ENCODE measurements at regions not wholly inside any gene's neighbourhood (a gene's known extent, or its start where the extent isn't known, plus 50 kb on each side); places are given as distances from the start of the nearest gene placed in this dataset.
"Not testable (repeated sequence)": the region's sequence is repeated elsewhere in the genome, so short reads cannot be mapped to it uniquely, and the experiment has no call there.

GRCh38 chr3:151592287-151592686 lies 131.4 kb upstream of the IGSF10 start:
- DNase-seq, result no peak

DNA sequence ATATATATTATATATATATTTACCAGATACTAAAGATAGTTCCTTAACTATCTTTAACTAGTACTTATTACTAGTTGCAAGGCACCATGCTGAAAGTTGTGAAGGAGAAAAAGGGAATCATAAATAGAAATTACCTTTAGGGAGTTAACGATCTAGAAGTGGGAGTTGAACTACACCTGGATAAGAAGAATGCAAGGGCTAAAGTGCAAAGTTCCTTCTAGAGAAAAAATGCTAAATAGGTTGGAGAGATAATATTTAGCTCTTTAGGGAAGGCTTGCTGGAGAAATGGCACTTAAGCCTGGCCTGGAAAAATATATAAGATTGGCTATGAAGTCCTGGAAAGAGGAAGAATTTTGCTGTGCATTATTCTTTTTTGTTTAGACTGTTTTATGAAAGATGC lies 130.6 kb upstream of the IGSF10 start:
- DNase-seq, result no peak

DNA sequence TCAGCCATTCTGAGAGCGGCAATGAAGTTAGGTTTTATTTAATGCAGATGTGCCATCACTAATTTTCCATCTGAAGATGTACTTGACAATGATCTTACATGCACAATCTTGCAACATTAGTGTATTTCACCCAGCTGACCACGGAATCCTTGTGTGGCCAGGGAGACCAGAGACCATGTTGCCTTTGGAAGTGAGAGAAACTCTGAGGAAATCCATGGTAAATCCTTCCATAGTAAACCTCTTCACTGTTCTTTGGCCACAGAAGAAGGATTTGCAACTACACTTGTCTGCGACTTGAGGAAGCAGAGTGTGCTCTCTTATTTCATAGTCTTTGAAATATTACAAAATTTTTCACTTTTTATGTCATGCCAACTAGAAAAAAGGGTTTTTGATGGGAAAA lies 128.4 kb upstream of the IGSF10 start:
- peak; percentile 52 for DNase-seq

DNA sequence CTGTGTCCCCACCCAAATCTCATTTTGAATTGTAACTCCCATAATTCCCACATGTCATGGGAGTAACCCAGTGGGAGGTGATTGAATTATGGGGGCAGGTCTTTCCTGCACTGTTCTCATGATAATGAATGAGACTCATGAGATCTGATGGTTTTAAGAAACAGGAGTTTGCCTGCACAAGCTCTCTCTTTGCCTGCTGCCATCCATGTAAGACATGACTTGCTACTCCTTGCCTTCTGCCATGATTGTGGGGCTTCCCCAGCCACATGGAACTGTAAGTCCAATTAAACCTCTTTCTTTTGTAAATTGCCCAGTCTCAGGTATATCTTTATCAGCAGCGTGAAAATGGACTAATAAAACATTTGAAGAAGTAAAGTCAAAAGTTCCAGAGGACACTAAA lies 126.8 kb upstream of the IGSF10 start:
- DNase-seq, result not testable (repeated sequence)

- peak; percentile 53 for DNase-seq
These were observed 123.7 kb upstream of the IGSF10 start for GRCh38 chr3:151584566-151584965.

- DNase-seq, result peak; percentile 66
These were observed 120.2 kb upstream of the IGSF10 start for GRCh38 chr3:151581035-151581434.

- DNase-seq, result peak; percentile 97
These were observed 119.7 kb upstream of the IGSF10 start for GRCh38 chr3:151580591-151580990.

- DNase-seq, result peak; percentile 73
These were observed 118.9 kb upstream of the IGSF10 start for GRCh38 chr3:151579571-151580270.

DNA sequence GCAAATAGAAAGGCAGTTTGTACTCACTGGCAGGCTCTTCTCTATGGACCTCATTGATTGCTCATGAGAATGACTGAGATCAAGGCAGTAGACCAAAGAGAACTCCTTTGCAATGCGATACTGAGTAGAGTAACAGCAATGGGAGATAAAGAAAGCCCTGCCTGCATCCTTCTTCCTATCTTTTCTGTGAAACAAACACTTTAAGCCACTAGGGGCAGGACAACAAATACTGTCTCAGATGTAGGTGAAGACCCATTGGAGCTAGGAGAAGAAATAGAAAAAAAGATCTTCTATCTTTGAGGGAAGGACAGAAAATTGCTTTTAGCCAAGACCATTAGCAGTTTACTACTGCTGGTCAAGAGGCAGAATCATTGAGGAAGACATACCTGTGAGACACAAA lies 117.6 kb upstream of the IGSF10 start:
- DNase-seq, result no peak

DNA sequence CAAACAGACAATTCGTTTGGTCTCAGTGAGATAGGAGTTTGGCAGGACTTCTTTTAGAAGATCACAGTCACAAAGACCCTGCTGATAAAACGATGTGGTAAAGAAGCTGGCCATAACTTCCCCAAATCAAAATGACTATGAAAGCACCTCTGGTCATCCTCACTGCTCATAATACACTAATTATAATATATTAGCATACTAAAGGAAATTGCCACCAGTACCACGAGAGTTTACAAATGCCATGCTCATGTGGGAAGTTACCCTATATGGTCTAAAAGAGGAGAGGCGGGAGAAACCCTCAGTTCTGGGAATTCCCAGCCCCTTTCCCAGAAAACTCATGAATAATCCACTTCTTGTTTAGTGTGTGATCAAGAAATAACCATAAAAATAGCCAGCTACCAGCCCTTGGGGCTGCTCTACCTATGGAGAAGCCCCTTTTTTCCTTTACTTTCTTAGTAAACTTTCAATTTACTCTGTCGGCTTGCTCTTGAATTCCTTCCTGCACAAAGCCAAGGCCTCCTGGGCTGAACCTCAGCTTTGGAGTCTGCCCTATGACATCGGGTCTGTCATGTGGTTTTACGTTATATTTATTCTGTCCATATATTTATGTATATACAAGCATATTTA lies 115.8 kb upstream of the IGSF10 start:
- no peak for DNase-seq

DNA sequence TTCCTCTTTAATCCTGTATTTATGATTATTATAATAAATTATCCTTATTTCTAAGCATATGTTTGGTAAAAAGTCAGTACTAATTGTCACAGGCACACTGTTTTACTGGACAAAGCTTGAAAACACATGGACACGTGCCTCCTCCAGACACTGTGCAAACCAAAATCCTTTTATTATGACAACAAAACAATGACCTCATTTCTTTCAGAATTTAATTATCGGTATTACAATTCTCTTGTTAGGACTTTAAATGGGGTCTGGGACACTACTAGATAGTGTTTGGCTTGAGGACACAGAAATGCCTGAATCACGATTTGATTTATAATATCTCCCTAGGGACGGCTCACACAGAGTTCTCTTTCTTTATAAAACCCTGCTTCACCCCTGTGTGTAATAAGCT lies 107.3 kb upstream of the IGSF10 start:
- peak; percentile 37 for DNase-seq

DNA sequence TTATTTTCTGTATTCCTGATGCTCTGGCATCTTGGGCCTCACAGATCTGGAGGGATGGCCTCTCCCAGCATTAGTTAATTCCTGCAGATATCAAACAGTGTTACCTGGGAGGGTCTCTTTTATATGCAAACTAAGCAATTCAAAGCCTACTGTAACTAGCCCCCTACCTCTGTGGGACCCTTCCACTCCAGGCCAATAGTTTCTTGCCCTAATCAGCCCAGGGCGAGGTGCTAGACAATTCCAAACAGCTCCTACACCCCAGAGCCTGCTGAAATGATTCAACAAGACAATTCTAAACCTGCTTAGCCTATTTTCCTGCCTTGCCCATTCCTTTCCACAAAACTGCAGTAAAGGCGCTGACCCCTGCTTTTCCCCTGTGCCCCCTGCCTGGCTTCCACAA lies 106.6 kb upstream of the IGSF10 start:
- DNase-seq, result no peak

- DNase-seq, result no peak
These were observed 103.4 kb upstream of the IGSF10 start for GRCh38 chr3:151564261-151564660.

DNA sequence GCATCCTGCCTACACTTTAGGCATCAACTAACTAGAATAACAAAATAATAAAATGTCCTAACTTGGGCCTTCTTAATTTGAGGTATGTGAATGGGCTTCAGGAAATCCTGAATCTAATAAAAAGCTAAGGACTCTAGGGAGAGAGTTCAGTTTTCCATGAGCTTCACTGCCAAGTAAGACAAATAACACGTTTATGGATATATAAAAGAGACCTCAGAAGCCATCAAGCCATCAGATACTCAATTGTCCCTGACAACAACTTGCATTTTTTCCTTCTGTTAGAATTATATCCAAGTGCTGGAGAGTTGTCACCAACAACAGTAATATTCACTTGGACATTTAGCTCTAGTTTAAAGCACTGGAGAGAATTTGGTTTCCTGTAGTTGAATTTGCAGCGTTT lies 102.4 kb upstream of the IGSF10 start:
- no peak for DNase-seq

DNA sequence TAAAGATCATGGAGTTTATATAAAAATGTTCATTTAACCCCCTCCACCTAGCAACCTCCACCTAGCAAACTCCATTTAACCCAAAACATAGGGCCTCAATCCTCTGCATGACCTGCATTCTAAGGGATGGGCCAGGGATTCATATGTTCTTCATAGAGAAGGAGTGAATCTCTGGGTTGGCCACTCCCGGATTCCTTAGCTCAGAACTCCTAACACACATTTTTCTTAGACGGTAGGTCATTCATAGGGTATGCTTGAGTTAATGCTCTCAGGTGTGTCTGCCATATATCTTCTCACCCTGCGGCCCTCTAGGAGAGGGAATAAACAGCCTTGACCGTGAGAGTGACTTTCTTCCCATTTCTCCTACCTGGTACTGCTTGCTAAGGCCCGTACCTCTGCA lies 102.0 kb upstream of the IGSF10 start:
- DNase-seq, result no peak

DNA sequence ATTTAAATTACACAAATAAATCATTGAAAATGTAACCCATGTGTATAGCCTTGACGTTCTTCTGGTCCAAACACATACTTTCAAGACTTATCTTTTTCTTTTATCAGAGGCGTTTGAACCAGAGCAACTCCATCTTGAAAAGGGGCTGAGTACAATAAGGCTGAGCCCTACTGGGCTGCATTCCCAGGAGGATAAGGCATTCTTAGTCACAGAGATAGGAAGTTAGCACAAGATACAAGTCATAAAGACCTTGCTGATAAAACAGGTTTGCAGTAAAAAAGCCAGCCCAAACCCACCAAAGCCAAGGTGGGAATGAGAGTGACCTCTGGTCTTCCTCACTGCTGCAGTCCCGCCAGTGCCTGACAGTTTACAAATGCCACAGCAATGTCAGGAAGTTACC lies 101.0 kb upstream of the IGSF10 start:
- DNase-seq, result peak; percentile 34

DNA sequence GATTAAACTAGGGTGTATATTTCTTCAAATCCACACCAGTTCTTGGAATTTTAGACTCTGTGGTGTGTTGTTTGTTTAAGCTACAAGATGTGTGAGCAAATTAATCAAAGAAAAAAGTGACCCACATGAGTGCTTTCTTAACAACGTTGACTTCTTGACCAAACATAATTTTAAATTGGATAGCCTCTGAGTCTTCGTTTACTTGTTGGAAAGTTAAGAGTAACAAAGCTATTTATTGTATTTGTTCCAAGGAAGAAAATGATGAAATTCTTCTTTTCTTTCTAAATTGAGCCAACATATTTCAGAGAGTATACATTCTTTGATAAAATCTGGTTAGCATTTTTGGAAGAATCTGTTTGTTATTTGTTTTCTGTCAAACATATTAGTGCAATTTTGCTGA lies 99.9 kb upstream of the IGSF10 start:
- DNase-seq, result no peak

DNA sequence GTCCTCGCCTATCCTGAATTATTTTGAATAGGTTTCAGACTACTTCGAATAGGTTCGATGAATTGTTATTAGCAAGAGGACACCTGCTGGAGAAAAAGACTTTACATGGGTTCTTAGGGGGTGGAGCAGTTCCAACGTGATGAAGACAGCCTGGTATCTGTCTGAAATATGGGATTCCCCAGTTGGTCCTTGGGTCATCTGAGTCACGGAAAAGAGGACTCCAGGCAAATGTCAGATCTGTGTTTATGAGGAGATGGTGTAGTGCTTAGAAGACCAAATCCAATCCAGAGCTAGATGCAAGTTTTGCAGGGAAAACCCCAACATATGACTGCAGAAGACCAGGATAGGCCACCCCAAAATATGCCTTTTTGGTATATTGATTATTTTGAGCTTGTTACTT lies 98.9 kb upstream of the IGSF10 start:
- DNase-seq, result no peak

- peak; percentile 26 for DNase-seq
These were observed 97.8 kb upstream of the IGSF10 start for GRCh38 chr3:151558661-151559060.

DNA sequence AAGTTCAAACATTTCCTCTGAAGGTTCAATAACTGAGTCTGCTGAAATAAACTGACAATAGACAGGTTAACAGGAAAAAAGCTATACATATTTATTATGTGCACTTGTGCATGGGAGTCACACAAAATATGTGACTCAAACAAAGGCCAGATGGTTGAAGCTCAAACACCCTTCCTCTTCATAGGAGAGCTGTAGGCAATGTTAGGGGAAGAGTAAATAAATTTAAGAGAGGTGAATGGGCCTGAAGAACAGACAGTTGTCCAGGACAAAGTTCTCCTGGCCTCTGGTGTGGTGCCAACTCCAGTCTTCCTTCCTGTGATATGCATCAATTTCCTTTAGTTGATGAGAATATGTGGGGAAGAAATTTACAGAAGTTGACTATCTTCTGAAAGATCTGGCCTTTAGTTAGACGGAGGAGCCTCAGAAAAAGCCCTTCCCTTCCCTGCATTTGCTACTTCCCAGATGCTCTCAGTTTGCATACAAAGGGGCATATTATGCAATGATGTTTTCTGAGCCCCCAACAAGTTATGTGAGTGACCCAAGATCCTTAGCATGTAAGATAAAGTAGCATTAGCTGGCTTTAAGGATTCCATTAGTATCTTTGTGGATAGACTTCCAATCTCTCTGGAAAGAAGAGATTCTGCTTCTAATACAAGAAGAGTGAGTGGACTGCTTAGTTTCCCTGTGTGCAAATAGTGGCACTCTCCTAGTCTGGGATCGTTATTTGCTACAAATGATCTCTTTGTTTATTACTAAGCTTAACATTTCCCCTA lies 96.4 kb upstream of the IGSF10 start:
- no peak for DNase-seq

- no peak for DNase-seq
These were observed 95.7 kb upstream of the IGSF10 start for GRCh38 chr3:151556596-151556995.

GRCh38 chr3:151555523-151555922 lies 94.7 kb upstream of the IGSF10 start:
- DNase-seq, result no peak

DNA sequence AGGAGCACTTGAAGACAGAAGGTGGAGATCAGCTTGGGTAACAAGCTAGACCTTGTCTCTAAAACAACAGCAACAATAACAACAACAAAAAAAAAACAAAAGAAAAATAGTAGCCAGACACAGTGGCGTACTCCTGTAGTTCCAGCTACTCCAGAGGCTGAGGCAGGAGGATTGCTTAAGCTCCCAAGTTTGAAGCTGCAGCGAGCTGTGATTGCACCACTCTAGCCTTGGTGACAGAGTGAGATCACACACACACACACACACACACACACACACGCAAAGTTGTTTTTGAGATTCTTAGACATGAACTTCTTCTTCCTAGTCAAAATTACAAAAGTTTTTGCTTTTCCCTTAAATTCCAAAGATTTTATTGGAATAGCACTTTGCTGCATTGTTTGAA lies 93.0 kb upstream of the IGSF10 start:
- DNase-seq, result no peak

- DNase-seq, result peak; percentile 70
These were observed 91.7 kb upstream of the IGSF10 start for GRCh38 chr3:151552589-151552988.
